Left ventricle myocardium superior (tissue), 1 donor: ENCODE measurements at regions not wholly inside any gene's neighbourhood (a gene's known extent, or its start where the extent isn't known, plus 50 kb on each side); places are given as distances from the start of the nearest gene placed in this dataset.

Experiments
- ATAC-seq: fragments of 200-7000 bp; cut with Tn5 transposase; one replicate; pipeline ENCODE4 v1.9.1; 2020; ENCODE audit warnings: mild to moderate bottlenecking, moderate library complexity
- DNase-seq: peaks from one replicate; pipeline ENCODE4 v3.0.0-alpha.2; 2020
- intact Hi-C: fragments of 100-400 bp; cut with micrococcal nuclease; formaldehyde crosslinking; loops from one replicate; pipeline ENCODE4 v1.11.0; 2022
- donor health status: DM: no; HTN: yes; CAD: no; lungs with severe emphysema.

- ATAC-seq = peak; percentile 6
Observed at GRCh38 chr15:62841269-62841628, 201.3 kb upstream of the TPM1 start.

DNA sequence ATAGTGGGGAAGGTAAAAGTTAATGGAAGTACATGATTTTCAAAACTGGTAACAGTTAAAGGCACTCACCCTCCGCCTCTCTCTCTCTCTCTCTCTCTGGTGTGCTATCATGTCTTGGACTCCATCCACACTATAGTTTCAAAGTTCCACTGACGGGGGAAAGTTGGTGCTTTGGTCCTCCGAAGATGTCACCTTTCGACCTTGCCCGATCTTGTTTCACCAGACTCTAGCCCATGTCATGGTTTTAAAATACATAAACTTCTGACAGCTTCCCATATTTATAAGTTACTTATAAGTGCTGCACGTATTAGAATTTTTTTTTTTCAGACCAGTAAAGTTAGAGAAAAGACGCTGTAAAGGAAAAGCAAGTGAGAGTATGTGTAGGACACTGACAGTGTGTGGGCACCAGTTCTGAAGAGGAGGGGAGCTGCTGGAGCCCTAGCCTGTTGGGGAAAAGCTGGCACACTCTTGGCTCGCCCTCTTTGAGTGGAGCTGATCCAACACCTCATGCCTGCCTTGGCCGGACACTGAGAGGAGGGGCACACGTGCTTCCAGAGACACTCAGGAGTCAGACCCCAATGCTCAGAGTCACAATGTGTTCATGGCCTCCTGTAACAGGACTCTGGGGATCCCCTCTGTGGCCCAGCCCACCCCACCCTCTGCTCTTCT lies 200.5 kb upstream of the TPM1 start:
- peak; percentile 72 for DNase-seq
- ATAC-seq = peak; percentile 87
- intact Hi-C loops = loop anchor here (10.0 kb wide), 1 partner anchor 203 kb away; the partner anchor contains the start of gene TPM1

More at GRCh38 chr15:62841269-62841628, 201.3 kb upstream of the TPM1 start:
- intact Hi-C loops = loop anchor here (10.0 kb wide), 1 partner anchor 204 kb away; the partner anchor contains the start of gene TPM1
- no peak for DNase-seq

DNA sequence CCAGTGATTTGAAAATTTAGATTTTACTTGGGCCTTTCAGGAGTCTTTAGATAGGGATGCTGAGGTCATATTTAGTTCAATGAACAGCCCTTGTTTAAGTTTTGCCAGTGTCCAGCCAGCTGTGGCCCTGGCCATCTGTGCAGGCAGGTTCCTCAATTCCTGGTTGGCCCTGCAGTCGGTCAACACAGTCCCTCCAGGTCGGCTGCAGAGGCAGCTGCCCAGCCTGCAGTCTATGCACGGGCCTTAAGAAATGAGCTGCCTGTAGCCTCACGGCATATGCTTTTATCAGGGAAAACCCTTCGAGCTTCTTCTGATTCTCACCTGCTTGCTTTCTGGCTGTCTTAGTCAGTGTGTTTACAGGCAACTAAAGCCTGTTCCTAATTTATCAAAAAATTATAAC lies 199.2 kb upstream of the TPM1 start:
- intact Hi-C loops = loop anchor here (10.0 kb wide), 1 partner anchor 201 kb away; the partner anchor contains the start of gene TPM1
- DNase-seq (no peak), ATAC-seq (no peak)

GRCh38 chr15:62844564-62845240 lies 197.8 kb upstream of the TPM1 start:
- DNase-seq (no peak), ATAC-seq (no peak)
- intact Hi-C loops = loop anchor here (5.0 to 10.0 kb wide), 2 partner anchors 200 to 248 kb away; partner anchors contain the start of gene TPM1

- intact Hi-C loops = loop anchor here (5.0 to 10.0 kb wide), 2 partner anchors 199 to 247 kb away; partner anchors contain the start of gene TPM1
- no peak for ATAC-seq
- DNase-seq = no peak
Observed at GRCh38 chr15:62845241-62846126, 197.1 kb upstream of the TPM1 start.

DNA sequence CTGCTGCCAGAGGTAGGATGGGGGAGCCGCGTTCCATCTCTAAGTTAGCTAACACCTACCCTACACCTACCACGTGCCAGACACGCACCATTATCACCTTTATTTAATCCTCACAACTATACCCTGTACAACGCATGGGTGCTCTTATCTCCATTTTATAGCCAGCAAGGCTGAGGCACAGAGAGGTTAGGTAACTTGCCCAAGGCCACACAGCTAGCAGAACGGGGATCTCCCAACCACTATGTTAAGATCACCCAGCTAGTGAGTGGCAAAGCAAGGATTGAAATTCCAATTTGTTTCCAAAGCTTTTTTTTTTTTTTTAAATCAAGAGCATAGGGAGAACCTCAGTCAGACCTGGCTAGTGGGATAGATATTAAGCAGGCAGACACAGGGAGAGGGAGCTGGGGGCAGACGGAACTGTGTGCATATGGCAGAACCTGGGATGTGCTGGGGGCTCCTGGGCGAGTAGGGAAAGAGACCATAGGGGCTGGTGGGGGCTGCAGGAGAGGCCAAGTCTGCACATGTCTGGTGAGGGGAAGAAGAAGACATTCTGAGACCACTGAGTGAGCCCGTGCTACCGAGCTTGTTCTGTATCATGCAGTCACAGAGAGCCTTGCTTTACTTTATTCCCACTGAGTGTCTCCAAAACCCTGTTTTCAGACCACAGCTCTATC lies 196.3 kb upstream of the TPM1 start:
- ATAC-seq = no peak
- DNase-seq = no peak
- intact Hi-C loops = loop anchor here (5.0 to 10.0 kb wide), 2 partner anchors 199 to 246 kb away; partner anchors contain the start of gene TPM1

DNA sequence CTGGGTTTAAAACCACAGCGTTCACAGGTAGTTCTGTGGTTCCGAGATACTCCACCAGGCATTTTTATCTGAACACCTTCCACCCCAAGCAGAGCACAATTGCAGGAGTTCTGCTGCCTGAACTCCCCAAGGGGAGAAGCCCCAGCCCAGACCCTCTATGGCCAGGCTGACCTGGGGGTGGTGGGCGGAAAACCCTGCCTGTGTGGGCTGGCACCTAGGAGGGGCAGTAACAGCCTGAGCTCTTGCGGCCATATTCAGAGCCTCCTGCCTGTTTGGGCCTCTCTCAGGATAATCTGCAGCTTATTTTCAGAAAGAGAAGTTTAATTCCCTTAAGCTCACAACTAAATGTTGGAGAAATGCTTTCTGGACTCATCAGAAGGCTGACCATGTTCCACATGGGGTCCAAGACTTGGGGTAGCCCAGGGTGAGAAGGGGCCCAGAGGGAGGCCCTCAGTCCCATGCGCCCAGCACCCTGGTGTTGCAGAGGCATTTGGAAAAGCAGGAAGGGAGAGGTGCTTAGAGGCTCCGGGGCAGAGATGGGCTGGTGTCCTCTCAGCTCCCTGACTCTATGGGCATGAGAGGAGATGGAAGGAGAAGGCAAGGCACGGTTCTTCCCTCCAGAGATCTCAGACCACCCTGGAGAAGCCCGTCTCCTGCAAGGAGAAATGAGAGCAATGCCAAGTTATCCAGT lies 195.6 kb upstream of the TPM1 start:
- no peak for DNase-seq
- no peak for ATAC-seq
- intact Hi-C loops = loop anchor here (5.0 to 10.0 kb wide), 2 partner anchors 198 to 245 kb away; partner anchors contain the start of gene TPM1

GRCh38 chr15:62847900-62848489 lies 194.6 kb upstream of the TPM1 start:
- intact Hi-C loops = loop anchor here (5.0 to 10.0 kb wide), 2 partner anchors 197 to 244 kb away; partner anchors contain the start of gene TPM1
- ATAC-seq (peak; percentile 77), DNase-seq (peak; percentile 85)

- ATAC-seq (peak; percentile 26), DNase-seq (no peak)
- intact Hi-C loops = loop anchor here (5.0 to 10.0 kb wide), 2 partner anchors 196 to 244 kb away; partner anchors contain the start of gene TPM1
Observed at GRCh38 chr15:62848632-62849050, 193.9 kb upstream of the TPM1 start.

GRCh38 chr15:62849316-62850106 lies 193.0 kb upstream of the TPM1 start:
- DNase-seq (no peak), ATAC-seq (no peak)
- intact Hi-C loops = loop anchor here (5.0 to 10.0 kb wide), 2 partner anchors 195 to 243 kb away; partner anchors contain the start of gene TPM1

- intact Hi-C loops = no loop called here
- ATAC-seq (no peak), DNase-seq (peak; percentile 58)
Observed at GRCh38 chr15:62850318-62850717, 192.2 kb upstream of the TPM1 start.

GRCh38 chr15:62850791-62851291 lies 191.7 kb upstream of the TPM1 start:
- no peak for ATAC-seq
- DNase-seq = no peak
- intact Hi-C loops = no loop called here

GRCh38 chr15:62853114-62853840 lies 189.3 kb upstream of the TPM1 start:
- ATAC-seq = no peak
- intact Hi-C loops = no loop called here
- DNase-seq = no peak

DNA sequence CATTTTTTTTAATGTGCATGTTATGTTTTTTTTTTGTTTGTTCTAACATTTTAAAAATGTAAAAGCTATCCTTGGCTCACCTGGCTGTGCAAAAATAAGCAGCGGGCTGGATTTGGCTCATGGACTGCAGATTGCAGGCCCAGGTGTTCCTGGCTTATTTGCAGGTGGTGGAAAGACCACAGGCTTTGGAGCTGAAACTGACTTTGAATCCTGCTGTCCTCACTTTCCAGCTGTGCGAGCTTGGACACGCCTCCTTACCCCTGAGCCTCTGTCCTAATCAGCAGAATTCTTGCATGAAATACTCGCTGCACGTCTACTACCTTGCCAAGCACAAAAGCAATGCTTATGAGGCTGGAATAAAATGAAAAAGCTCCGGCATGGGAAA lies 188.7 kb upstream of the TPM1 start:
- ATAC-seq (no peak), DNase-seq (no peak)
- intact Hi-C loops = no loop called here

- no peak for ATAC-seq
- intact Hi-C loops = no loop called here
- DNase-seq = no peak
Observed at GRCh38 chr15:62854420-62855084, 188.0 kb upstream of the TPM1 start.

- intact Hi-C loops = no loop called here
- no peak for ATAC-seq
- no peak for DNase-seq
Observed at GRCh38 chr15:62855085-62855476, 187.5 kb upstream of the TPM1 start.
